HepG2 (cell line): ENCODE measurements at regions not wholly inside any gene's neighbourhood (a gene's known extent, or its start where the extent isn't known, plus 50 kb on each side); places are given as distances from the start of the nearest gene placed in this dataset.

ENCODE experiments used
- ARNTL ChIP-seq: sonication (generic); formaldehyde crosslinking; IDR thresholded peaks from 2 replicates; pipeline ENCODE4 v1.4.0; 2020; ENCODE audit warnings: mild to moderate bottlenecking, missing genetic modification reagents
- GATA4 ChIP-seq: sonication (generic); IDR thresholded peaks from 2 replicates; pipeline ENCODE4 v1.6.1; 2016; ENCODE audit warnings: antibody characterized with exemption, low read depth, borderline replicate concordance
- SP140L ChIP-seq: sonication (generic); formaldehyde crosslinking; IDR thresholded peaks from 2 replicates; pipeline ENCODE4 v1.4.0; 2020; ENCODE audit warnings: missing genetic modification reagents, borderline replicate concordance
- TARDBP ChIP-seq: sonication (generic); formaldehyde crosslinking; IDR thresholded peaks from 2 replicates; pipeline ENCODE4 v1.8.0; 2022; ENCODE audit warnings: mild to moderate bottlenecking, missing genetic modification reagents
- ZBTB20 ChIP-seq: sonication (generic); formaldehyde crosslinking; IDR thresholded peaks from 2 replicates; pipeline ENCODE4 v1.8.1; 2023; ENCODE audit warnings: missing genetic modification reagents, low read depth, mild to moderate bottlenecking, borderline replicate concordance
- ZNF792 ChIP-seq: IDR thresholded peaks from 2 replicates; pipeline ENCODE4 v1.6.1; 2016
- TF ChIP-seq, protein P1 (sequence below): sonication (generic); formaldehyde crosslinking; IDR thresholded peaks from 2 replicates; pipeline ENCODE4 v1.4.0; 2020; ENCODE audit warnings: missing genetic modification reagents, borderline replicate concordance

DNA sequence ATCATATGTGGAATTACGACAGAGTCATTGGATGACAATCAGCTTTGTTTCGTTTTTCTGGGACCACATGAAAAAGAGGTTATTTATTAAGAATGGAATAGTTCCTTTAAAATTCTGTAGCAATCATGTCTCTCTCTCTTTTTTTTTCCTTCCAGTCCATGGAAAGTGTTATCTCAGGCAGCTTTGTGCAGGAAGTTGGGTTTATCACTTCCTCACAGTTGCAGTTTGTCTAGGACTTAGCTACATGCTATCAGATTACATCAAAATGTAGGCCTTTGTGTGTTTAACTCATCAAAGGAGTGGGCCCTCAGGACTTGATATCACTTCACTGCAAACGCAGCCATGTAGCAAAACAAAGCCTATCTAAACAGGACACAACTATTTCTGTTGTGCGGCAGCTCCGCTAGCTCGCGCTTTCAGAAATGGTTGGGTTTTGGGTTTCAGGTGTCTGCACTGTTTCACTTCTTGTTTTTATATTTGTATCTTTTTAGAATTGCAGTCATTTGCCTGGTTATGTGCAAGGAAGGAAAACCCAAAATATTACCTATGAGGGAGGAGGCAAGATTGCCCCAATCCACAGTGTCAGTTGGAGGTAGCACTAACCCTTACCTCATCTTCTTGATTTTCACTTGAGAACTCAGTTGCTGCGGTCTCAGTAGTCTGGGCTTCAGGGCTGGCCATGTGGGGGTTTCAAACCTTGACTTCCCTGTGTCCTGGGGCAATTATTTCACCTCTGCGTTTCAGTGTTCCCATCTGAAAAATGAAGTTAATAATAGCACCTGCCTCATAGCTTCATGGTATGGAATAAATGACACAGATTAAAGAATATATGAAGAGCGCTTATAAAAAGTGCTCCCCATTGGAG lies 66.7 kb downstream of the HHEX start (continued):
- TF ChIP-seq, protein P1, sequence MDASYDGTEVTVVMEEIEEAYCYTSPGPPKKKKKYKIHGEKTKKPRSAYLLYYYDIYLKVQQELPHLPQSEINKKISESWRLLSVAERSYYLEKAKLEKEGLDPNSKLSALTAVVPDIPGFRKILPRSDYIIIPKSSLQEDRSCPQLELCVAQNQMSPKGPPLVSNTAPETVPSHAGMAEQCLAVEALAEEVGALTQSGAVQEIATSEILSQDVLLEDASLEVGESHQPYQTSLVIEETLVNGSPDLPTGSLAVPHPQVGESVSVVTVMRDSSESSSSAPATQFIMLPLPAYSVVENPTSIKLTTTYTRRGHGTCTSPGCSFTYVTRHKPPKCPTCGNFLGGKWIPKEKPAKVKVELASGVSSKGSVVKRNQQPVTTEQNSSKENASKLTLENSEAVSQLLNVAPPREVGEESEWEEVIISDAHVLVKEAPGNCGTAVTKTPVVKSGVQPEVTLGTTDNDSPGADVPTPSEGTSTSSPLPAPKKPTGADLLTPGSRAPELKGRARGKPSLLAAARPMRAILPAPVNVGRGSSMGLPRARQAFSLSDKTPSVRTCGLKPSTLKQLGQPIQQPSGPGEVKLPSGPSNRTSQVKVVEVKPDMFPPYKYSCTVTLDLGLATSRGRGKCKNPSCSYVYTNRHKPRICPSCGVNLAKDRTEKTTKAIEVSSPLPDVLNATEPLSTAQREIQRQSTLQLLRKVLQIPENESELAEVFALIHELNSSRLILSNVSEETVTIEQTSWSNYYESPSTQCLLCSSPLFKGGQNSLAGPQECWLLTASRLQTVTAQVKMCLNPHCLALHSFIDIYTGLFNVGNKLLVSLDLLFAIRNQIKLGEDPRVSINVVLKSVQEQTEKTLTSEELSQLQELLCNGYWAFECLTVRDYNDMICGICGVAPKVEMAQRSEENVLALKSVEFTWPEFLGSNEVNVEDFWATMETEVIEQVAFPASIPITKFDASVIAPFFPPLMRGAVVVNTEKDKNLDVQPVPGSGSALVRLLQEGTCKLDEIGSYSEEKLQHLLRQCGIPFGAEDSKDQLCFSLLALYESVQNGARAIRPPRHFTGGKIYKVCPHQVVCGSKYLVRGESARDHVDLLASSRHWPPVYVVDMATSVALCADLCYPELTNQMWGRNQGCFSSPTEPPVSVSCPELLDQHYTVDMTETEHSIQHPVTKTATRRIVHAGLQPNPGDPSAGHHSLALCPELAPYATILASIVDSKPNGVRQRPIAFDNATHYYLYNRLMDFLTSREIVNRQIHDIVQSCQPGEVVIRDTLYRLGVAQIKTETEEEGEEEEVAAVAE (CRISPR knock-in tag): 0 out of 2 replicates have a peak, but pooled peaks have one; percentile 20
- TF ChIP-seq TARDBP (CRISPR knock-in tag) (peak; percentile 11; the same call in 1 of the 2 replicates), SP140L (CRISPR knock-in tag) (no peak), ARNTL (no peak), GATA4 (peak; percentile 93), ZBTB20 (CRISPR knock-in tag) (peak; percentile 70; the same call in 1 of the 2 replicates), ZNF792 (CRISPR knock-in tag) (0 out of 2 replicates have a peak, but pooled peaks have one; percentile 18)
